Stimulated activated CD4-positive, alpha-beta T cell treated with anti-CD3 and anti-CD28 coated beads, TNF-alpha, amount 100 ng/mL, for 24 hours (primary cell): ENCODE measurements at regions not wholly inside any gene's neighbourhood (a gene's known extent, or its start where the extent isn't known, plus 50 kb on each side); places are given as distances from the start of the nearest gene placed in this dataset.

Experiments used
- DNase-seq, 3 experiments: peaks; one replicate each; pipeline ENCODE4 v3.0.0-alpha.2; 2020; ENCODE audit warnings: low read depth in 3 of 3

- DNase-seq = no peak
Observed at GRCh38 chr13:111475488-111475887, 155.0 kb downstream of the TEX29 start.

- no peak for DNase-seq
Observed at GRCh38 chr13:111476197-111476596, 155.8 kb downstream of the TEX29 start.

- DNase-seq = no peak
Observed at GRCh38 chr13:111479412-111479811, 159.0 kb downstream of the TEX29 start.

GRCh38 chr13:111480503-111480902 is 160.1 kb downstream of the TEX29 start:
- no peak for DNase-seq

GRCh38 chr13:111480976-111481375 is 160.5 kb downstream of the TEX29 start:
- DNase-seq = no peak

GRCh38 chr13:111482126-111482525 is 161.7 kb downstream of the TEX29 start:
- no peak for DNase-seq

- DNase-seq = no peak
Observed at GRCh38 chr13:111482806-111483620, 162.6 kb downstream of the TEX29 start.

- no peak for DNase-seq
Observed at GRCh38 chr13:111483621-111483987, 163.2 kb downstream of the TEX29 start.

GRCh38 chr13:111484141-111484925 is 163.9 kb downstream of the TEX29 start:
- no peak for DNase-seq

GRCh38 chr13:111484959-111485358 is 164.5 kb downstream of the TEX29 start:
- no peak for DNase-seq

GRCh38 chr13:111485491-111486250 is 165.2 kb downstream of the TEX29 start:
- DNase-seq = no peak

- no peak for DNase-seq
Observed at GRCh38 chr13:111486331-111486730, 165.9 kb downstream of the TEX29 start.

GRCh38 chr13:111486801-111487200 is 166.4 kb downstream of the TEX29 start:
- DNase-seq = no peak

GRCh38 chr13:111488486-111489132 is 168.2 kb downstream of the TEX29 start:
- DNase-seq = no peak

GRCh38 chr13:111489301-111489700 is 168.9 kb downstream of the TEX29 start:
- no peak for DNase-seq

GRCh38 chr13:111490611-111491010 is 170.2 kb downstream of the TEX29 start:
- no peak for DNase-seq

- DNase-seq = no peak
Observed at GRCh38 chr13:111491021-111491420, 170.6 kb downstream of the TEX29 start.

GRCh38 chr13:111491659-111492058 is 171.2 kb downstream of the TEX29 start:
- no peak for DNase-seq

GRCh38 chr13:111492341-111492950 is 172.0 kb downstream of the TEX29 start:
- no peak for DNase-seq

GRCh38 chr13:111492958-111493357 is 172.5 kb downstream of the TEX29 start:
- DNase-seq = no peak

GRCh38 chr13:111493468-111493867 is 173.0 kb downstream of the TEX29 start:
- no peak for DNase-seq
